Astrocyte of the spinal cord (primary cell): ENCODE measurements at regions not wholly inside any gene's neighbourhood (a gene's known extent, or its start where the extent isn't known, plus 50 kb on each side); places are given as distances from the start of the nearest gene placed in this dataset.

ENCODE experiments used
- DNase-seq: peaks from one replicate; pipeline ENCODE4 v3.0.0; 2011; ENCODE audit warnings: low read depth, low spot score
- H3K4me3 ChIP-seq: 2 replicates; pipeline ENCODE4 v1.5.1; 2011; ENCODE audit warnings: low read depth, mild to moderate bottlenecking, low read length, moderate library complexity
- in situ Hi-C: cut with HindIII; loops from 2 replicates; pipeline ENCODE4 v1.10.0; 2017; ENCODE audit warnings: low sequenced_read_pairs
- TF ChIP-seq, protein P1 (sequence below): IDR thresholded peaks from 2 replicates; pipeline ENCODE4 v1.5.1; 2012; ENCODE audit warnings: low read depth, mild to moderate bottlenecking, low read length, inconsistent platforms

DNA sequence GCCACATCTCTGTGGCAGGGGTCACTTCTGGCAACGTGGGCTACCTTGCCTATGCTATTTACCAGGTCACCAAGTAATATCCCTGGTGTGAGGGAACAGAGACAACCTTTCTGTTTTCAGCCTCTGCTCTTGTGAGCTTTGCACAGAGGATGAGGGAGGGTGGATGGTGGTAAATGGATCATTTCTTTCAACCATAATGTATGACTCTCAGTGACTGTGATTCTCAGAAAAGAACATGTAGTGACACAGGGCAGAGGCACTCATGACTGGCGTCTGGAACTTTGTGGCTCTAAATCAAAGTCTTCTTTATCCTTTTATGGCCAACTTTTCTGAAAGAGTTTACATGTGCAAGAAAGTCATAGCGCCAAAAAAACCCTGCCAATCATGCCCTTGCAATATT is 153.5 kb upstream of the USP24 start:
- no peak overlapping the region for H3K4me3 ChIP-seq
- no peak for DNase-seq
- in situ Hi-C loops = no loop called here
- TF ChIP-seq, protein P1, sequence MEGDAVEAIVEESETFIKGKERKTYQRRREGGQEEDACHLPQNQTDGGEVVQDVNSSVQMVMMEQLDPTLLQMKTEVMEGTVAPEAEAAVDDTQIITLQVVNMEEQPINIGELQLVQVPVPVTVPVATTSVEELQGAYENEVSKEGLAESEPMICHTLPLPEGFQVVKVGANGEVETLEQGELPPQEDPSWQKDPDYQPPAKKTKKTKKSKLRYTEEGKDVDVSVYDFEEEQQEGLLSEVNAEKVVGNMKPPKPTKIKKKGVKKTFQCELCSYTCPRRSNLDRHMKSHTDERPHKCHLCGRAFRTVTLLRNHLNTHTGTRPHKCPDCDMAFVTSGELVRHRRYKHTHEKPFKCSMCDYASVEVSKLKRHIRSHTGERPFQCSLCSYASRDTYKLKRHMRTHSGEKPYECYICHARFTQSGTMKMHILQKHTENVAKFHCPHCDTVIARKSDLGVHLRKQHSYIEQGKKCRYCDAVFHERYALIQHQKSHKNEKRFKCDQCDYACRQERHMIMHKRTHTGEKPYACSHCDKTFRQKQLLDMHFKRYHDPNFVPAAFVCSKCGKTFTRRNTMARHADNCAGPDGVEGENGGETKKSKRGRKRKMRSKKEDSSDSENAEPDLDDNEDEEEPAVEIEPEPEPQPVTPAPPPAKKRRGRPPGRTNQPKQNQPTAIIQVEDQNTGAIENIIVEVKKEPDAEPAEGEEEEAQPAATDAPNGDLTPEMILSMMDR = no peak

DNA sequence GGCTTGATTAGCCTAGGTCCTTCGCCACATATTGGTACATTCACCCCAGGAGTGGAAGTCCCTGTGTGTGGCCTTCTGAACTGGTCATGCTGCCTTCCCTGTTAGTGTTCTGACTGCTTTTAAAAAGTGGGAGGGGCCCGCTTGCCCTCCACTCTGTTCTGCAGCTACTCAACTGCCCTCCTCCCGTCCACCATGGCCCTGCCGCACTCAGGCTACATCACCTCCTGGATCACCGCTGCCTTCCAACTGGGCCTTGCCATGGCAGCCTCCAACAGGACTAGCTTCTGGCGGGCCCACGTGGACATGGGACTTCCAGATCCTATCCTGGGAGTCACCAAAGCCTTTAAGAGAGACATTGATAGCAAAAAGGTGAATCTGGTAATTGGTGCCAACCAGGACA is 152.1 kb upstream of the USP24 start:
- no peak for DNase-seq
- in situ Hi-C loops = no loop called here
- TF ChIP-seq, protein P1 = no peak
- no peak overlapping the region for H3K4me3 ChIP-seq

DNA sequence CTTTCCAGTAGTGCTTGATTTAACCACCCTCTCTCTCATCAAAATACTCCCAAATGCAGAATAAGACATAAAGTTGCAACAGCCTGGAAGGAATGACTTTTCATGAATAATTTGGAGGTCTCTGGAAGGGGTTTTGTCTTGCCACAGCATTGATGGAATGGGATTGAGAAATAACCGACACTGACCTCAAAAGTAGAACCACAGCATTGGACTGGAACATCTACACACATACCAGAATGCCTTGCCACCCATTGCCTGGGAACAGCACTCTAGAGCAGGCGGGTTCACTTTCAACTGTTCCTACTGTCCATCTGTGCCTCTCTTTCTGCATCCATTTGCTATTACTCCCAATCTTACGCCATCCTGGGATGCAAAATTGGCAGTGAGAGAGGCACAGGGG is 149.1 kb upstream of the USP24 start:
- H3K4me3 ChIP-seq = no peak overlapping the region
- in situ Hi-C loops = no loop called here
- DNase-seq = no peak
- TF ChIP-seq, protein P1 = no peak

DNA sequence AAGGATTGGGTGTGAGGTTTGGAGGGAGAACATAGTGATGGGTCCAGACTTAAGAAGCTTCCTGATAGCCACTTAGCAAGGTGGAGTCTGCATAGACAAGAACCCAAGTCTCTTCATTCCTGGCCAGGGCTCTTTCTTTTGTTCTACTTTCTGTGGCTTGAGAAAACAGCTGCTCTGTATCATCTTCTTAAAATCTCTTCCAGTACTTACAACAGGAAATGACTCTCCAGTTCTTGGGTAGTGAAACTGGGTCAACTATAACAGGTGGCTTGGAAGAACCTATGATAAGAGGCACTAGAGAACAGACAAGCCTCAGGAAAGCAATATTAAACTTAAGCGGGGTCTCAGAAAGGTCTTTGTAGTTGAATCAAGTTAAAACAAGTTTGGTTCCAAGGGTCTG is 148.1 kb upstream of the USP24 start:
- H3K4me3 ChIP-seq = no peak overlapping the region
- DNase-seq = peak; percentile 36
- in situ Hi-C loops = no loop called here
- TF ChIP-seq, protein P1 = no peak

DNA sequence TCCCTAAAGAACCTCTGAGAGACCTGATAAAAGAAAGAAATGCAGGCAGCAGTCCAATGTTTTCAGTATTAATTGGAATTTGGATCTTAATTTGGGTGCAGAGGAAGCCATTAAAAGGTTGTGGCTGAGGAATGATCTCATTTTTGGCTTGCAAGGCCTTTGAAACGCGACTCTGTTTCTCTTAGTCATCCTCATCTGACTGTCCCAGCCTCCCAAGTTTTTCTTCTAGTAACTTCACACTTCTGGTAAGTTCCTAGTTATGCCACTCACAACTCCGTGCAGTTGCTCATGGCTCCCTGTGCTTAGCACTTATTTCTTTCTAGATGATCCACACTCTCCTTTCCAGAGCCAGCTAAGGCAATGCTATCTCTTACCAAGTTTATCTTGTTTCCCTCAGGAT is 147.4 kb upstream of the USP24 start:
- H3K4me3 ChIP-seq = no peak overlapping the region
- DNase-seq = peak; percentile 73
- in situ Hi-C loops = no loop called here
- TF ChIP-seq, protein P1 = no peak

- in situ Hi-C loops = no loop called here
- TF ChIP-seq, protein P1 = no peak
- DNase-seq = no peak
- no peak overlapping the region for H3K4me3 ChIP-seq
Measured at GRCh38 chr1:55359611-55360010, 144.4 kb upstream of the USP24 start.

DNA sequence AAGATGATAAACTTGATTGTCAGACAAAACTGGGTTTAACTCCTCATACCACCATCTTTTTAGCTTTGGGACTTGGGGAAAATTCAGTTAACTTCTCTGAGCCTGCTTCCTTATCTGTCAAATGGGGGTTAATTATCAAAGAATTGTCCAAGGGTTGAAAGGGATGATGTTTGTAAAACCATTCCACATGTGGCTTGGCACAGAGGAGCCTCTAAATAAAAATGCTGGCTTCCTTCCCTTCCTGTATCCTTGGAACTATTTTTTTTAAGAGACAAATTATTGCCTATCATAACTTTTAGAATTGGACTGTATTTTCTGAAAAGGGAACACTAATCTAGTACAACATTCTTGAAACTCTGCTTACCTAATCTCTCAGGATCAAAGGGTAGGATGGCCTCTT is 143.4 kb upstream of the USP24 start:
- TF ChIP-seq, protein P1 = no peak
- in situ Hi-C loops = no loop called here
- no peak overlapping the region for H3K4me3 ChIP-seq
- no peak for DNase-seq
